Pancreas (tissue), 10 donors: ENCODE measurements at regions not wholly inside any gene's neighbourhood (a gene's known extent, or its start where the extent isn't known, plus 50 kb on each side); places are given as distances from the start of the nearest gene placed in this dataset.

Experiments
- ATAC-seq, 4 donors: fragments of 200-7000 bp; cut with Tn5 transposase; one replicate each; pipeline versions ENCODE4 v1.8.0 to v1.9.1; 2020; ENCODE audit warnings: mild to moderate bottlenecking in 4 of 4, moderate library complexity in 4 of 4
- DNase-seq, 6 donors: peaks; one replicate each; pipeline ENCODE4 v3.0.0-alpha.2; 2020
- FAIRE-seq: peaks from 2 replicates; lab custom pipeline; 2012; peaks lifted over from hg19 to GRCh38; lab: Jason Lieb, UNC
- H3K27ac ChIP-seq, 4 donors: fragments of 200-600 bp; sonication (generic); 1 replicate in 3 of 4; 2 replicates in 1 of 4; pipeline versions ENCODE4 v1.5.0 to v1.8.0; 2020
- H3K27me3 ChIP-seq, 4 donors: fragments of 200-600 bp; one replicate each; pipeline ENCODE4 v1.8.0; 2021
- H3K36me3 ChIP-seq, 3 donors: fragments of 200-600 bp; sonication (generic) in 1 of 3; one replicate each; pipeline versions ENCODE4 v1.5.0 to v1.8.0; 2020 to 2021
- H3K4me1 ChIP-seq, 3 donors: fragments of 200-600 bp; one replicate each; pipeline ENCODE4 v1.8.0; 2021
- H3K4me3 ChIP-seq, 4 donors: fragments of 200-600 bp; sonication (generic) in 2 of 4; one replicate each; pipeline versions ENCODE4 v1.5.0 to v1.8.0; 2020 to 2021
- H3K9me3 ChIP-seq, 4 donors: fragments of 200-600 bp; one replicate each; pipeline ENCODE4 v1.8.0; 2021
- CTCF ChIP-seq, 4 donors: fragments of 200-600 bp; sonication (generic) in 3 of 4; IDR thresholded peaks; one replicate each; pipeline versions ENCODE4 v1.5.0 to v1.8.0; 2021; ENCODE audit warnings: antibody characterized with exemption in 4 of 4
- WGBS, 2 donors: extraction: QIAGEN DNeasy Blood & Tissue Kit; methylation state at CpG; one replicate each; pipeline ENCODE4 v1.1.7; 2013; 5-methylcytosine and 5-hydroxymethylcytosine counted together
- intact Hi-C, 3 donors: fragments of 100-400 bp; cut with DNase I; formaldehyde crosslinking; loops; one replicate each; pipeline versions ENCODE4 v1.11.1 to v1.14.2; 2022
- donor health status: healthy with polysubstance abuse.
- donor health status: DM: no; HTN: no; CAD: no; lungs with moderate emphysema.
- donor health status: DM: no; HTN: no; CAD: no.
- donor health status: control.
- donor health status: control.
- donor health status: Bipolar disorder and iron deficiency.
- donor health status: DM: yes; HTN: yes; CAD: no.
- donor health status: DM: no; HTN: no; CAD: no.
- donor health status: DM: no; HTN: no; CAD: no.
- donor health status: DM: yes; HTN: yes; CAD: no.

- intact Hi-C loops = no loop called here
- no peak for TF ChIP-seq CTCF (IDR thresholded peaks at IDR 0.05)
- no peak overlapping the region for H3K4me3 ChIP-seq
- WGBS, 2 donors = 42 to 70% methylated on average over 3 of the region's 3 CpGs
- no peaks in the 10 kb centered on the region for H3K4me1 ChIP-seq
- ATAC-seq (no peak), FAIRE-seq (no peak), DNase-seq (no peak)
- H3K36me3 ChIP-seq = no peaks in the 10 kb centered on the region
- no peaks in the 10 kb centered on the region for H3K27me3 ChIP-seq
- peaks cover 0 to 1% (median 0%) of the 10 kb centered on the region in 4 donors for H3K9me3 ChIP-seq
- no peak overlapping the region for H3K27ac ChIP-seq
Observed at GRCh38 chr1:188888386-188888785, 1589.3 kb downstream of the BRINP3 start.

- 70 to 84% methylated on average over 7 of the region's 7 CpGs for WGBS, 2 donors
- no peak for TF ChIP-seq CTCF (IDR thresholded peaks at IDR 0.05)
- Histone ChIP-seq H3K9me3 (peaks cover 0 to 5% (median 0%) of the 10 kb centered on the region in 4 donors), H3K27ac (no peak overlapping the region), H3K4me3 (no peak overlapping the region), H3K27me3 (no peaks in the 10 kb centered on the region), H3K36me3 (no peaks in the 10 kb centered on the region), H3K4me1 (no peaks in the 10 kb centered on the region)
- DNase-seq = no peak
- no peak for ATAC-seq
- intact Hi-C loops = no loop called here
- FAIRE-seq = no peak
Observed at GRCh38 chr1:188889166-188889565, 1588.5 kb downstream of the BRINP3 start.

GRCh38 chr1:188891958-188892357, 1585.7 kb downstream of the BRINP3 start:
- H3K36me3 ChIP-seq = no peaks in the 10 kb centered on the region
- DNase-seq = no peak
- H3K9me3 ChIP-seq = peaks cover 0 to 5% (median 0%) of the 10 kb centered on the region in 4 donors
- FAIRE-seq = no peak
- WGBS, 2 donors = 61 to 83% methylated on average over 4 of the region's 4 CpGs
- H3K4me1 ChIP-seq = no peaks in the 10 kb centered on the region
- H3K27ac ChIP-seq = no peak overlapping the region
- H3K27me3 ChIP-seq = no peaks in the 10 kb centered on the region
- intact Hi-C loops = no loop called here
- no peak for TF ChIP-seq CTCF (IDR thresholded peaks at IDR 0.05)
- no peak for ATAC-seq
- no peak overlapping the region for H3K4me3 ChIP-seq

- H3K4me1 ChIP-seq = no peaks in the 10 kb centered on the region
- FAIRE-seq (no peak), DNase-seq (no peak), ATAC-seq (no peak)
- no peak overlapping the region for H3K27ac ChIP-seq
- H3K4me3 ChIP-seq = no peak overlapping the region
- no peaks in the 10 kb centered on the region for H3K36me3 ChIP-seq
- H3K9me3 ChIP-seq = peaks cover 0 to 5% (median 0%) of the 10 kb centered on the region in 4 donors
- intact Hi-C loops = no loop called here
- WGBS, 2 donors = 55 to 71% methylated on average over 3 of the region's 3 CpGs
- H3K27me3 ChIP-seq = no peaks in the 10 kb centered on the region
- no peak for TF ChIP-seq CTCF (IDR thresholded peaks at IDR 0.05)
Observed at GRCh38 chr1:188895611-188896010, 1582.1 kb downstream of the BRINP3 start.

- intact Hi-C loops = no loop called here
- Histone ChIP-seq H3K36me3 (no peaks in the 10 kb centered on the region), H3K27ac (no peak overlapping the region), H3K4me3 (no peak overlapping the region), H3K4me1 (no peaks in the 10 kb centered on the region), H3K27me3 (no peaks in the 10 kb centered on the region), H3K9me3 (no peaks in the 10 kb centered on the region)
- no peak for DNase-seq
- FAIRE-seq = no peak
- TF ChIP-seq CTCF (IDR thresholded peaks at IDR 0.05) = no peak
- no peak for ATAC-seq
Observed at GRCh38 chr1:188903241-188903640, 1574.4 kb downstream of the BRINP3 start.
